Heart left ventricle (tissue), 13 donors: ENCODE measurements at regions not wholly inside any gene's neighbourhood (a gene's known extent, or its start where the extent isn't known, plus 50 kb on each side); places are given as distances from the start of the nearest gene placed in this dataset.

ENCODE experiments used
- POLR2A ChIP-seq, 2 donors: fragments of 450-650 bp; IDR thresholded peaks; one replicate each; pipeline ENCODE4 v1.6.1; 2017; ENCODE audit warnings: antibody characterized with exemption in 2 of 2, mild to moderate bottlenecking in 2 of 2, moderate library complexity in 2 of 2
- TF ChIP-seq, protein P1 (sequence below), 12 donors: fragments of 200-600 bp; sonication (generic) in 4 of 12; IDR thresholded peaks; one replicate each; pipeline versions ENCODE4 v1.5.0 to v1.8.0; 2018 to 2022; ENCODE audit warnings: antibody characterized with exemption in 12 of 12, mild to moderate bottlenecking in 5 of 12
- donor health status: ischemic (EF 13 %, LVEDD 7.1; RV severe dilation, severe dysfunction).
- donor health status: DM: no; HTN: yes; CAD: no.
- donor health status: DM: no; HTN: no; CAD: no.
- donor health status: ischemic (EF 25% LVEDD 6.9; RV normal size, moderate dysfunction).
- donor health status: ischemic (EF 25% LVEDD 5.7; RV mildly dilated, moderate dysfunction).
- donor health status: ischemic (EF 35%, LVEDD 5.7; RV mildly dilated, moderate dysfunction).
- donor health status: nonischemic (EF 11% LVEDD 7.7; RV severe dilation, severe dysfunction).
- donor health status: DM: yes; HTN: yes; CAD: no.
- donor health status: PGD.
- donor health status: ischemic (EF 29% LVEDD 5.4; RV normal size, mild dysfunction).
- donor health status: nonischemic (EF 23%, LVEDD 6.1; RV moderate dilation, normal function).

DNA sequence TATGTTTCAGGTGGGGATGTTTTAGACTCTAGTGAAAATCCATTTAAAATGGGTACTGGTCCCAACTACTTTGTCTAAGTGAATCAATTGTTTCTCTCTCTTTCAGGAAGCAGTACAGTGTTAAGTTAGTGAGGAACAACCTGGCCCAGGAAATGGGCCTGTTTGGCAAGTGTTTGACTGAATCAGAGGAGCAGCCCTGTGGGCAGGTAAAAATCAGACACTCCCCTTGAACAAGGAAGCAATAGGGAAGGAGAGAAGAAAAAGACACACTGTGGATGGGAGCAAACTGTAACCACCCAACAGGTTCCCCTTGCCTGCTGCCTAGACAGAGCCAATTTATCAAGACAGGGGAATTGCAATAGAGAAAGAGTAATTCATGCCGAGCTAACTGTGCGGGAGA lies 245.7 kb downstream of the C11orf87 start:
- TF ChIP-seq POLR2A (IDR thresholded peaks at IDR 0.05): no peak
- TF ChIP-seq, protein P1, sequence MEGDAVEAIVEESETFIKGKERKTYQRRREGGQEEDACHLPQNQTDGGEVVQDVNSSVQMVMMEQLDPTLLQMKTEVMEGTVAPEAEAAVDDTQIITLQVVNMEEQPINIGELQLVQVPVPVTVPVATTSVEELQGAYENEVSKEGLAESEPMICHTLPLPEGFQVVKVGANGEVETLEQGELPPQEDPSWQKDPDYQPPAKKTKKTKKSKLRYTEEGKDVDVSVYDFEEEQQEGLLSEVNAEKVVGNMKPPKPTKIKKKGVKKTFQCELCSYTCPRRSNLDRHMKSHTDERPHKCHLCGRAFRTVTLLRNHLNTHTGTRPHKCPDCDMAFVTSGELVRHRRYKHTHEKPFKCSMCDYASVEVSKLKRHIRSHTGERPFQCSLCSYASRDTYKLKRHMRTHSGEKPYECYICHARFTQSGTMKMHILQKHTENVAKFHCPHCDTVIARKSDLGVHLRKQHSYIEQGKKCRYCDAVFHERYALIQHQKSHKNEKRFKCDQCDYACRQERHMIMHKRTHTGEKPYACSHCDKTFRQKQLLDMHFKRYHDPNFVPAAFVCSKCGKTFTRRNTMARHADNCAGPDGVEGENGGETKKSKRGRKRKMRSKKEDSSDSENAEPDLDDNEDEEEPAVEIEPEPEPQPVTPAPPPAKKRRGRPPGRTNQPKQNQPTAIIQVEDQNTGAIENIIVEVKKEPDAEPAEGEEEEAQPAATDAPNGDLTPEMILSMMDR (IDR thresholded peaks at IDR 0.05): no peak
